ENCODE measurements at regions not wholly inside any gene's neighbourhood (a gene's known extent, or its start where the extent isn't known, plus 50 kb on each side); places are given as distances from the start of the nearest gene placed in this dataset.
A peak's percentile ranks its signal among the peaks of the same experiment; 100 is the strongest.
"Not testable (repeated sequence)": the region's sequence is repeated elsewhere in the genome, so short reads cannot be mapped to it uniquely, and the experiment has no call there.

DNA sequence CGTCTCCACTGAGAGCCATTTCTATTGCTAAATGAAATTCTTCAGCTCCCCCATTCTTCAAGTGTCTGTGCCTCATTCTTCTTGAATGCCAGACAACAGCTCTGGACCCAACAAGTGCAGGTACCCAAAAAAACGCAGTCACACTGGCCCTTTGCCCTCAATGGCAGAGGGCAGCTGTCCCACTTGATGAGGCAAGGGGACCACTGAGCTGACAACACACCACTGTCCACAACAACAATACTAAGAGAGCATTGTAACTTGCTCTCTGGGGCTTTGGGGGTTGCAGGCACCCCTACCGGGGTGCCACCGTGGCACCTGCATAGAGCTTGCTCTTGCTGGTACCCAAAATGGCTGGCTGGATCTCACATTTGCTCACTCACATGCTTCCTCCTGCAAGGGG is 827.0 kb upstream of the DDX18 start:
- POLR2A ChIA-PET, result no interaction called here
- Mint-ChIP-seq H3K4me1 (ENCODE audit: insufficient read depth, unreplicated experiment) (peaks cover 9% of the 10 kb centered on the region), H3K27ac (ENCODE audit: low read depth, unreplicated experiment) (no peak overlapping the region), H3K4me3 (ENCODE audit: unreplicated experiment) (no peak overlapping the region), H3K36me3 (ENCODE audit: insufficient read depth, unreplicated experiment) (no peaks in the 10 kb centered on the region), H3K9me3 (ENCODE audit: unreplicated experiment) (peaks cover 18% of the 10 kb centered on the region), H3K27me3 (ENCODE audit: insufficient read depth, unreplicated experiment) (no peaks in the 10 kb centered on the region)
- TF ChIP-seq, protein P1, sequence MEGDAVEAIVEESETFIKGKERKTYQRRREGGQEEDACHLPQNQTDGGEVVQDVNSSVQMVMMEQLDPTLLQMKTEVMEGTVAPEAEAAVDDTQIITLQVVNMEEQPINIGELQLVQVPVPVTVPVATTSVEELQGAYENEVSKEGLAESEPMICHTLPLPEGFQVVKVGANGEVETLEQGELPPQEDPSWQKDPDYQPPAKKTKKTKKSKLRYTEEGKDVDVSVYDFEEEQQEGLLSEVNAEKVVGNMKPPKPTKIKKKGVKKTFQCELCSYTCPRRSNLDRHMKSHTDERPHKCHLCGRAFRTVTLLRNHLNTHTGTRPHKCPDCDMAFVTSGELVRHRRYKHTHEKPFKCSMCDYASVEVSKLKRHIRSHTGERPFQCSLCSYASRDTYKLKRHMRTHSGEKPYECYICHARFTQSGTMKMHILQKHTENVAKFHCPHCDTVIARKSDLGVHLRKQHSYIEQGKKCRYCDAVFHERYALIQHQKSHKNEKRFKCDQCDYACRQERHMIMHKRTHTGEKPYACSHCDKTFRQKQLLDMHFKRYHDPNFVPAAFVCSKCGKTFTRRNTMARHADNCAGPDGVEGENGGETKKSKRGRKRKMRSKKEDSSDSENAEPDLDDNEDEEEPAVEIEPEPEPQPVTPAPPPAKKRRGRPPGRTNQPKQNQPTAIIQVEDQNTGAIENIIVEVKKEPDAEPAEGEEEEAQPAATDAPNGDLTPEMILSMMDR (IDR thresholded peaks at IDR 0.05; ENCODE audit: unreplicated experiment), result no peak
- BruUV-seq (replicated peaks), result no TSS peak
- CTCF ChIA-PET, result no interaction called here
- no peak for DNase-seq (ENCODE audit: unreplicated experiment)
- intact Hi-C loops (cut with micrococcal nuclease), result no loop called here

DNA sequence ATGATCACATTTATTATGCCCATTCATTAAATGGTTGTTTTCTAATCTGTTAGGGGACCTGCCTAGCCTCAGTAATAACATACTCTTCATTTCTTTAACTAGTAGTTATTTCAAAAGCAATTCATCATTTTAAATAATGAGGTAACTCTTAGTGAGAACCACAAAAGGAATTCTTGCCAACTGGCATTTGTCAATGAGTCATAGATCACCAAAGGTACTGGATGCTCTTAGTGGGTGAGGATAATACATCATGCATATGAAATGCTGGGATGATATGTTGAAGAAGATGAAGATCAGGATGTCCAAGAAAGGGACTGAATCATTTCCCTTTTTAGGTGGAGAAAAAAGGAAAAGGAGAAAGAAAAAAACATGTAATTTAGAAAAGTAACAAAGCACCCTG is 826.2 kb upstream of the DDX18 start:
- Mint-ChIP-seq H3K4me1 (ENCODE audit: insufficient read depth, unreplicated experiment) (peaks cover 9% of the 10 kb centered on the region), H3K27me3 (ENCODE audit: insufficient read depth, unreplicated experiment) (no peaks in the 10 kb centered on the region), H3K27ac (ENCODE audit: low read depth, unreplicated experiment) (no peak overlapping the region), H3K4me3 (ENCODE audit: unreplicated experiment) (no peak overlapping the region), H3K36me3 (ENCODE audit: insufficient read depth, unreplicated experiment) (no peaks in the 10 kb centered on the region), H3K9me3 (ENCODE audit: unreplicated experiment) (peaks cover 10% of the 10 kb centered on the region)
- POLR2A ChIA-PET, result no interaction called here
- CTCF ChIA-PET, result interaction anchor here (0.6 kb wide), 1 partner anchor 485 kb away, joined by 4 read pairs; no protein-coding TSS in a partner anchor
- intact Hi-C loops (cut with micrococcal nuclease), result no loop called here
- no TSS peak for BruUV-seq (replicated peaks)
- DNase-seq (ENCODE audit: unreplicated experiment), result peak; percentile 76
- TF ChIP-seq, protein P1 (IDR thresholded peaks at IDR 0.05; ENCODE audit: unreplicated experiment), result no peak

- no peak overlapping the region for H3K27ac Mint-ChIP-seq (ENCODE audit: low read depth, unreplicated experiment)
- TF ChIP-seq, protein P1 (IDR thresholded peaks at IDR 0.05; ENCODE audit: unreplicated experiment), result no peak
- intact Hi-C loops (cut with micrococcal nuclease), result no loop called here
- ChIA-PET POLR2A (no interaction called here), CTCF (no interaction called here)
- H3K27me3 Mint-ChIP-seq (ENCODE audit: insufficient read depth, unreplicated experiment), result no peaks in the 10 kb centered on the region
- H3K36me3 Mint-ChIP-seq (ENCODE audit: insufficient read depth, unreplicated experiment), result no peaks in the 10 kb centered on the region
- H3K9me3 Mint-ChIP-seq (ENCODE audit: unreplicated experiment), result no peaks in the 10 kb centered on the region
- no peaks in the 10 kb centered on the region for H3K4me1 Mint-ChIP-seq (ENCODE audit: insufficient read depth, unreplicated experiment)
- DNase-seq (ENCODE audit: unreplicated experiment), result no peak
- H3K4me3 Mint-ChIP-seq (ENCODE audit: unreplicated experiment), result no peak overlapping the region
- BruUV-seq (replicated peaks), result no TSS peak
Measured at GRCh38 chr2:117019357-117019756, 795.1 kb upstream of the DDX18 start.

DNA sequence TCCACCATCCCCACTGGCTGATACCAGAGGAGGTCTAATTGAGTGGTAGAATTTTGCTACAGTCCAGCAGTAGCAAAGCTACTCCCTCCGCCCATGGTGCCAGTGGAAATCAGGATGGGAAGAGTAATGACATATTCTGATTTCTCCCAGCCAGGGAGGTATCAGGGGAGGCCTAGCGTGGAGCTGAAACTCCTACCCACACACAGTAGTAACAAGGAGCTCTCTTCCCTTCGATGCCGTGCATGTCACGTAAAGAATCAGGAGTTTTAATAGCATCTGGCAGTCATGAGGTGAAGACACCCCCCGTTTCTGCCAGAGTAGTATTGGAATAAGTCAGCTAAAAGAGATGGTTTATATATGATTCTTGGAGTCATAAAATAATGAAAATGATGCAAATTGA is 786.8 kb upstream of the DDX18 start:
- Mint-ChIP-seq H3K36me3 (ENCODE audit: insufficient read depth, unreplicated experiment) (no peaks in the 10 kb centered on the region), H3K4me3 (ENCODE audit: unreplicated experiment) (no peak overlapping the region), H3K9me3 (ENCODE audit: unreplicated experiment) (peaks cover 15% of the 10 kb centered on the region), H3K27ac (ENCODE audit: low read depth, unreplicated experiment) (no peak overlapping the region), H3K4me1 (ENCODE audit: insufficient read depth, unreplicated experiment) (no peaks in the 10 kb centered on the region), H3K27me3 (ENCODE audit: insufficient read depth, unreplicated experiment) (no peaks in the 10 kb centered on the region)
- DNase-seq (ENCODE audit: unreplicated experiment), result no peak
- intact Hi-C loops (cut with micrococcal nuclease), result no loop called here
- BruUV-seq (replicated peaks), result no TSS peak
- CTCF ChIA-PET, result interaction anchor here (0.7 kb wide), 1 partner anchor 614 kb away, joined by 3 read pairs; no protein-coding TSS in a partner anchor
- POLR2A ChIA-PET, result no interaction called here
- TF ChIP-seq, protein P1 (IDR thresholded peaks at IDR 0.05; ENCODE audit: unreplicated experiment), result no peak

DNA sequence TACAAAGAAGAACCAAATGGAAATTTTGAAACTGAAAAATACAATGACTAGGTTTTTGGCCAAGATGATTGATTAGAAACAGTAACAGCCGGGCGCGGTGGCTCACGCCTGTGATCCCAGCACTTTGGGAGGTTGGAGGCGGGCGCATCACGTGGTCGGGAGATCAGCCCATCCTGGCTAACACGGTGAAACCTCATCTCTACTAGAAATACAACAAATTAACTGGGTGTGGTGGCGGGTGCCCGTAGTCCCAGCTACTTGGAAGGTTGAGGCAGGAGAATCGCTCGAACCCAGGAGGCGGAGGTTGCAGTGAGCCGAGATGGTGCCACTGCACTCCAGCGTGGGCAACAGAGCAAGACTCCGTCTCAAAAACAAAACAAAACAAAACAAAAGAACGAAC is 785.8 kb upstream of the DDX18 start:
- H3K4me3 Mint-ChIP-seq (ENCODE audit: unreplicated experiment); BruUV-seq (replicated peaks); H3K27ac Mint-ChIP-seq (ENCODE audit: low read depth, unreplicated experiment); H3K36me3 Mint-ChIP-seq (ENCODE audit: insufficient read depth, unreplicated experiment); H3K27me3 Mint-ChIP-seq (ENCODE audit: insufficient read depth, unreplicated experiment); DNase-seq (ENCODE audit: unreplicated experiment); POLR2A ChIA-PET; H3K4me1 Mint-ChIP-seq (ENCODE audit: insufficient read depth, unreplicated experiment); CTCF ChIA-PET; intact Hi-C loops (cut with micrococcal nuclease): not testable (repeated sequence)
- peaks cover 15% of the 10 kb centered on the region for H3K9me3 Mint-ChIP-seq (ENCODE audit: unreplicated experiment)
